ENCODE measurements at regions not wholly inside any gene's neighbourhood (a gene's known extent, or its start where the extent isn't known, plus 50 kb on each side); places are given as distances from the start of the nearest gene placed in this dataset.

DNA sequence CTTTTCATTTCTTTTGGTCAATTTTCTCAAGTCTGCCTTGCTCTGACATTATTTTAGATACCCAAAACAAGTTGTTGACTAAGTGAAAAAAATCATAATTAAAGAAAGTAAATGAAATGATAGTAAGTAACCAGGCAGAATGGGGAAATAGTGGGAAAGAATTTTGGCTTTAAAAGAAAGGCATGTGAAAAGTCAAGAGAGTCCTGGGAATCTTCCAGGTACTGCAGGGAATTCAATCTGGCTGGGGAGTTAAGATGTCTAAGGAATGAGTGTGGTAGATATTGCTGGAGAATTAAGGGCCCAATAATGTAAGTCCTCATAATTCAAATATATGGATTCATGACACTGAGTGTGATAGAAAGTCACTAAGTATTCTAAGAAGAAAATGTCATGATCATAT, 123.1 kb upstream of the PAPPA start:
- no peak for TF ChIP-seq EZH2 (IDR thresholded peaks at IDR 0.05; ENCODE audit: borderline replicate concordance)
- no peak for TF ChIP-seq EZH2phosphoT487 (IDR thresholded peaks at IDR 0.05; ENCODE audit: low read depth, severe bottlenecking, unreplicated experiment)
- TF ChIP-seq, protein P1, sequence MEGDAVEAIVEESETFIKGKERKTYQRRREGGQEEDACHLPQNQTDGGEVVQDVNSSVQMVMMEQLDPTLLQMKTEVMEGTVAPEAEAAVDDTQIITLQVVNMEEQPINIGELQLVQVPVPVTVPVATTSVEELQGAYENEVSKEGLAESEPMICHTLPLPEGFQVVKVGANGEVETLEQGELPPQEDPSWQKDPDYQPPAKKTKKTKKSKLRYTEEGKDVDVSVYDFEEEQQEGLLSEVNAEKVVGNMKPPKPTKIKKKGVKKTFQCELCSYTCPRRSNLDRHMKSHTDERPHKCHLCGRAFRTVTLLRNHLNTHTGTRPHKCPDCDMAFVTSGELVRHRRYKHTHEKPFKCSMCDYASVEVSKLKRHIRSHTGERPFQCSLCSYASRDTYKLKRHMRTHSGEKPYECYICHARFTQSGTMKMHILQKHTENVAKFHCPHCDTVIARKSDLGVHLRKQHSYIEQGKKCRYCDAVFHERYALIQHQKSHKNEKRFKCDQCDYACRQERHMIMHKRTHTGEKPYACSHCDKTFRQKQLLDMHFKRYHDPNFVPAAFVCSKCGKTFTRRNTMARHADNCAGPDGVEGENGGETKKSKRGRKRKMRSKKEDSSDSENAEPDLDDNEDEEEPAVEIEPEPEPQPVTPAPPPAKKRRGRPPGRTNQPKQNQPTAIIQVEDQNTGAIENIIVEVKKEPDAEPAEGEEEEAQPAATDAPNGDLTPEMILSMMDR (IDR thresholded peaks at IDR 0.05; ENCODE audit: poor library complexity), result no peak
- H3K4me3 ChIP-seq, result no peak overlapping the region
- H3K9me2 ChIP-seq (replicated peaks; ENCODE audit: insufficient read depth), result no peaks in the 10 kb centered on the region
- DNase-seq (ENCODE audit: low spot score), result no peak
- H3K36me3 ChIP-seq (replicated peaks; ENCODE audit: insufficient read depth, low read depth), result no peaks in the 10 kb centered on the region
- no peaks in the 10 kb centered on the region for H3K79me2 ChIP-seq
- no peaks in the 10 kb centered on the region for H3K4me1 ChIP-seq (ENCODE audit: insufficient read depth)
- H4K20me1 ChIP-seq (ENCODE audit: insufficient read depth, poor library complexity, severe bottlenecking), result no peaks in the 10 kb centered on the region
- no peaks in the 10 kb centered on the region for H3K9me3 ChIP-seq (ENCODE audit: low read depth)
- no peak overlapping the region for H3K27ac ChIP-seq
- no peaks in the 10 kb centered on the region for H3K27me3 ChIP-seq
- no peak overlapping the region for H2AFZ ChIP-seq
- no peak overlapping the region for H3K4me2 ChIP-seq

DNA sequence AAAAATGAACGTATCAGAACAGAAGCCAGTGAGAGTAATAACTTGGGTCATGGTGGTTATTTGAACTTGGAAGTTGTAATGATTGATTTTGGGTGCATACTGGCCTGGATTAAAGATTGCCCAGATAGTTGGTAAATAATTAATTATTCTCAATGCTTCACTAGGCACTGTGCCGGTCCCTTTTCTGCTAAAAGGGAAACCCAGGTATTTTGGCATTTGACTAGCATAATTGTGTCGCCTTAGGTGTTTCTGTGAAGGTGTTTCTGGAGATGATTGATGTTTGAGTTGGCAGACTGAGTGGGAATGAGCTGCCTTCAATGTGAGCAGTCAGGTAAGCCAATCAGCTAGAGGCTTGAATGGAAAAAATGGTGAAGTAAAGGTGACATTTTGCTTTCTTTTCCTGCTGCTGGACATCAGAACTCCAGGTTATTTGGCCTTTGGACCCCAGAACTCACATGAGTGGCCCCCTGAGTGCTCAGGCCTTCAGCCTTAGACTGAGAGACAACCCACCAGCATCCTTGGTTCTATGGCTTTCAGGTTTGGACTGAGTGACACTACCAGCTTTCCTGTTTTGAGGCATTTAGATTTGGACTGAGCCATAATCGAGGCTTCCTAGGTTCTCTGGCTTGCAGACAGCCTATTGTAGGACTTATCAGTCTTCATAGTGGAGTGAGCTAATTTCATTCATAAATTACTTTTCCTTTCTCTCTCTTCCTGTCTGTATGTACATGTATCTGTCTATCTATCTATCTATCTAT, 120.7 kb upstream of the PAPPA start:
- H3K36me3 ChIP-seq (replicated peaks; ENCODE audit: insufficient read depth, low read depth), result no peaks in the 10 kb centered on the region
- H3K4me1 ChIP-seq (ENCODE audit: insufficient read depth), result no peaks in the 10 kb centered on the region
- no peak overlapping the region for H3K27ac ChIP-seq
- H2AFZ ChIP-seq, result no peak overlapping the region
- 88% methylated on average over 4 of the region's 4 CpGs for WGBS (ENCODE audit: low lambda C conversion rate, missing lambda C conversion rate)
- TF ChIP-seq, protein P1 (IDR thresholded peaks at IDR 0.05; ENCODE audit: poor library complexity), result no peak
- TF ChIP-seq EZH2phosphoT487 (IDR thresholded peaks at IDR 0.05; ENCODE audit: low read depth, severe bottlenecking, unreplicated experiment) (no peak), EZH2 (IDR thresholded peaks at IDR 0.05; ENCODE audit: borderline replicate concordance) (no peak)
- no peak overlapping the region for H3K4me3 ChIP-seq
- no peaks in the 10 kb centered on the region for H3K79me2 ChIP-seq
- H3K27me3 ChIP-seq, result no peaks in the 10 kb centered on the region
- no peaks in the 10 kb centered on the region for H4K20me1 ChIP-seq (ENCODE audit: insufficient read depth, poor library complexity, severe bottlenecking)
- no peak overlapping the region for H3K4me2 ChIP-seq
- DNase-seq (ENCODE audit: low spot score), result no peak
- no peaks in the 10 kb centered on the region for H3K9me2 ChIP-seq (replicated peaks; ENCODE audit: insufficient read depth)
- H3K9me3 ChIP-seq (ENCODE audit: low read depth), result no peaks in the 10 kb centered on the region

DNA sequence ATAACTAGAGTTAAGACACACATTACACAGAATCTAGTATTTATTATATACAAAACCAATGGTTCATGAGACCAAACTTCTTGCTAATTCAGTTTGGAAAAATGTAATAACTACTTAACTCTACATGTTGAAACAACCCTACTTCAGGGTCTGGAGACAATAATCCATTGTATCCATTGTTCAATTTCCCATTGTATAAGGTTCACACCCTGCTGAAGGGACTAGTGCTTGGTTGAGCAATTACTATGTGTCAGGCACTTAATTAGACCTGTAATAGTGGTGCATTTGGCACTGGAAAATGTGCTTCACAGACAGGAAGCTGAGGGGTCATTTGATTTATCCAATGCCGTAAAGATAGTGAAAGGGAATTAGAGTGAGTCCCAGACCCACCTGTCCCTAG, 114.3 kb upstream of the PAPPA start:
- no peaks in the 10 kb centered on the region for H3K27me3 ChIP-seq
- no peaks in the 10 kb centered on the region for H3K9me2 ChIP-seq (replicated peaks; ENCODE audit: insufficient read depth)
- 86% methylated on average over 1 of the region's 1 CpG for WGBS (ENCODE audit: low lambda C conversion rate, missing lambda C conversion rate)

More for the DNA sequence above, 114.3 kb upstream of the PAPPA start:
- no peak overlapping the region for H3K4me2 ChIP-seq
- H3K4me1 ChIP-seq (ENCODE audit: insufficient read depth), result no peaks in the 10 kb centered on the region
- H2AFZ ChIP-seq, result no peak overlapping the region
- no peak for DNase-seq (ENCODE audit: low spot score)
- H3K27ac ChIP-seq, result no peak overlapping the region
- no peaks in the 10 kb centered on the region for H3K9me3 ChIP-seq (ENCODE audit: low read depth)
- H3K4me3 ChIP-seq, result no peak overlapping the region
- no peaks in the 10 kb centered on the region for H3K36me3 ChIP-seq (replicated peaks; ENCODE audit: insufficient read depth, low read depth)
- no peaks in the 10 kb centered on the region for H3K79me2 ChIP-seq
- no peaks in the 10 kb centered on the region for H4K20me1 ChIP-seq (ENCODE audit: insufficient read depth, poor library complexity, severe bottlenecking)
- TF ChIP-seq EZH2phosphoT487 (IDR thresholded peaks at IDR 0.05; ENCODE audit: low read depth, severe bottlenecking, unreplicated experiment), result no peak
- no peak for TF ChIP-seq EZH2 (IDR thresholded peaks at IDR 0.05; ENCODE audit: borderline replicate concordance)
- TF ChIP-seq, protein P1 (IDR thresholded peaks at IDR 0.05; ENCODE audit: poor library complexity), result no peak
